ENCODE measurements at regions not wholly inside any gene's neighbourhood (a gene's known extent, or its start where the extent isn't known, plus 50 kb on each side); places are given as distances from the start of the nearest gene placed in this dataset.

DNA sequence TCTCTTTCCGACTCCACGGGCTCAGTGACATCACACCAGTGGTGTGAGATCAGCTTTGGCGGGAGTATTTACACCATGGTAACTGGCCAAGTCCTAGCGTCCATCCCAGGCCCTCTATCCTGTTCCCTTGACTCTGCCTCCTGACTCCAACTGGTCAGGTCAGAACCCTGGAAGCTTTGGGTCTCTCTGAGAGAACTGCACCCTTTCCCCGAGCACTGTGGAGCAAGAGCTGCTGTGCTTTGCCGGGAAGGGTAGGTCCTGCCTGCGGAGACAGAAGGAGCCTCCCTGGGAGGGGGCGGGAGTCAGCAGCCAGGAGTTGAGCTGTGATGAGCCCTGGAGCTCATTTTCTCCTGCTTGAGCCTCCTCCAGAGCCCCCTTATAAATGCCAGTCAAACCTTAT lies 212.1 kb upstream of the TNRC6C start:
- no peak for TF ChIP-seq FOXP2 (optimal IDR thresholded peaks at IDR 0.05; ENCODE audit: borderline replicate concordance, extremely low read depth, extremely low read length, insufficient read depth)
- TF ChIP-seq POLR2AphosphoS5 (IDR thresholded peaks at IDR 0.05; ENCODE audit: low read depth, low read length), result no peak
- TF ChIP-seq, protein P1, sequence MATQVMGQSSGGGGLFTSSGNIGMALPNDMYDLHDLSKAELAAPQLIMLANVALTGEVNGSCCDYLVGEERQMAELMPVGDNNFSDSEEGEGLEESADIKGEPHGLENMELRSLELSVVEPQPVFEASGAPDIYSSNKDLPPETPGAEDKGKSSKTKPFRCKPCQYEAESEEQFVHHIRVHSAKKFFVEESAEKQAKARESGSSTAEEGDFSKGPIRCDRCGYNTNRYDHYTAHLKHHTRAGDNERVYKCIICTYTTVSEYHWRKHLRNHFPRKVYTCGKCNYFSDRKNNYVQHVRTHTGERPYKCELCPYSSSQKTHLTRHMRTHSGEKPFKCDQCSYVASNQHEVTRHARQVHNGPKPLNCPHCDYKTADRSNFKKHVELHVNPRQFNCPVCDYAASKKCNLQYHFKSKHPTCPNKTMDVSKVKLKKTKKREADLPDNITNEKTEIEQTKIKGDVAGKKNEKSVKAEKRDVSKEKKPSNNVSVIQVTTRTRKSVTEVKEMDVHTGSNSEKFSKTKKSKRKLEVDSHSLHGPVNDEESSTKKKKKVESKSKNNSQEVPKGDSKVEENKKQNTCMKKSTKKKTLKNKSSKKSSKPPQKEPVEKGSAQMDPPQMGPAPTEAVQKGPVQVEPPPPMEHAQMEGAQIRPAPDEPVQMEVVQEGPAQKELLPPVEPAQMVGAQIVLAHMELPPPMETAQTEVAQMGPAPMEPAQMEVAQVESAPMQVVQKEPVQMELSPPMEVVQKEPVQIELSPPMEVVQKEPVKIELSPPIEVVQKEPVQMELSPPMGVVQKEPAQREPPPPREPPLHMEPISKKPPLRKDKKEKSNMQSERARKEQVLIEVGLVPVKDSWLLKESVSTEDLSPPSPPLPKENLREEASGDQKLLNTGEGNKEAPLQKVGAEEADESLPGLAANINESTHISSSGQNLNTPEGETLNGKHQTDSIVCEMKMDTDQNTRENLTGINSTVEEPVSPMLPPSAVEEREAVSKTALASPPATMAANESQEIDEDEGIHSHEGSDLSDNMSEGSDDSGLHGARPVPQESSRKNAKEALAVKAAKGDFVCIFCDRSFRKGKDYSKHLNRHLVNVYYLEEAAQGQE (IDR thresholded peaks at IDR 0.05; ENCODE audit: insufficient read depth in 1 of 2, low read depth in 2 of 2, low read length in 2 of 2), result no peak
- no peak for TF ChIP-seq TAF1 (IDR thresholded peaks at IDR 0.05; ENCODE audit: borderline replicate concordance, insufficient read depth, low read length)
- no peak for TF ChIP-seq SIN3A (IDR thresholded peaks at IDR 0.05; ENCODE audit: borderline replicate concordance, insufficient read depth, low read length)

DNA sequence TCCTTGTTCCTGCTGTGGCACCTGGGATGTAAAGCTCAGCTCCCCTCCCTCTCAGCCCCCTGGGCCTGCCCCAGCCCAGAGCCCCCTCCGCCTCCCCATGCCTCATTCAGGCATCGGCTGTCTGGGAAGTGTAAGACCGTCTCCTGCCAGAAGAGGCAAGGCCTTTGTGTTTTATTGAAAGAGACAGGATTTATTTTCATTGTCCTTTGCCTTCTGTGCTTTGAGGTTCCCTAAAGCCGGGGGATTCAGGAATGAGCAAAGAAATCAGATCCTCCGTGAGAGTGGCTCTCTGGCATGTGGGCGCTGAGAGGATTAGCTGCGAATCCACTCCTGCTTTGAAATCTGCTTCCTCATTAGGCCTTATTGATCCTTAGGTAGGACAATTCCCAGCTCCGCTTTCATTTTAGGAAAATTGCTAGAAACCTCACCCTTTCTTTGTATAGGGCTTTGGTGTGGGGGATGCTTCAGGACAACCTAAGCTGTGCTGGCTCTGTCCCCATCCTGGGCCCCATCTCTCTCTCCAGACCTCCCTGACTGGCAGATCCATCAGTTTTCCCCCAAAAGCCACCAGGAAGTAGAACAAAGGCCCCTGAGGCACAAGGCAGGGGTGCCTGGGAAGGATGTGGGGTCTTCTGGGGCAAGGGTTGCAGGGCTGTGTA lies 211.5 kb upstream of the TNRC6C start:
- TF ChIP-seq, protein P1 (IDR thresholded peaks at IDR 0.05; ENCODE audit: insufficient read depth in 1 of 2, low read depth in 2 of 2, low read length in 2 of 2), result no peak
- TF ChIP-seq SIN3A (IDR thresholded peaks at IDR 0.05; ENCODE audit: borderline replicate concordance, insufficient read depth, low read length), result no peak
- no peak for TF ChIP-seq FOXP2 (optimal IDR thresholded peaks at IDR 0.05; ENCODE audit: borderline replicate concordance, extremely low read depth, extremely low read length, insufficient read depth)
- no peak for TF ChIP-seq TAF1 (IDR thresholded peaks at IDR 0.05; ENCODE audit: borderline replicate concordance, insufficient read depth, low read length)
- TF ChIP-seq POLR2AphosphoS5 (IDR thresholded peaks at IDR 0.05; ENCODE audit: low read depth, low read length), result no peak

DNA sequence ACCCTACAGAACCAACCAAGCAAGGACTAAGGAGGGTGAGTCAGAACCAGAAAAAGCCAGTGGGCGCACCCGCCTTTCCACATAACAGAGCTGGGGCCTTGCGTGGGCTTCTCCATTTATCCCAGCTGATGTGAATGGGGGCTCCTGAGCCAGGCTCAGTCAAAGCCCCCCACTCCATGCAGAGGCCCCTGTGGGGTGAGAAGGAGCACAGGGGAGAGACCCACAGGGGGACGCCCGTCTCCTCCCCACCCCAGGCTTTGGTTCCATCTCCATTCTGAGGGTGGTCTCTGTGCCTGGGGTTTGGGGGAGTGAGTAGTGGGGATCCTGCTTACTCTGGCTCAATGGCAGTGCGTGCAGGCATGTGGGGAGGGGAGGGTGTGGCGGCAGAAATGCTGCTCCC lies 210.1 kb upstream of the TNRC6C start:
- TF ChIP-seq SIN3A (IDR thresholded peaks at IDR 0.05; ENCODE audit: borderline replicate concordance, insufficient read depth, low read length), result no peak

DNA sequence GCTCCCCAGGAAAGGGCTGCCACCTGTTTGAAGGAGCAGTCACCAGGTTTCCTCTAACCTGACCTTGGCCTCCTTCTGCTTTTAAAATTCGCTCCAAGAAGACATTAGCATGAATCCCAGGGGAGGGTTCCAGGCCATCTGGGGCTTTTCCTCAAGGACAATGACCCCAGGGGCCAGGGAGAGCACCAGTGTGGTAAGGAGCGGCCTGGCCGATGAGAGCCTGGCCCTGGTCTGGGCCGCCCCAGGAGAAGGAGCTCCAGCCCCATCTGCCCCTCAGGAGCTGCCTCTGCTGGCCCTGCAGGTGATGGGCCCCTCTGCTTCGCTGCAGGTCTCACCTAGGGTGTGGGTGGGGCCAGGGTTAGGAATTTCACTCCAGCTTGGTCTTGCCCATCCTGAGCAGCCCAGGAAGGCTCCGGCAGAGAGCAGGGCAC lies 209.2 kb upstream of the TNRC6C start:
- TF ChIP-seq TAF1 (IDR thresholded peaks at IDR 0.05; ENCODE audit: borderline replicate concordance, insufficient read depth, low read length), result no peak
- no peak for TF ChIP-seq POLR2AphosphoS5 (IDR thresholded peaks at IDR 0.05; ENCODE audit: low read depth, low read length)
- no peak for TF ChIP-seq FOXP2 (optimal IDR thresholded peaks at IDR 0.05; ENCODE audit: borderline replicate concordance, extremely low read depth, extremely low read length, insufficient read depth)
- TF ChIP-seq, protein P1 (IDR thresholded peaks at IDR 0.05; ENCODE audit: insufficient read depth in 1 of 2, low read depth in 2 of 2, low read length in 2 of 2), result no peak
- no peak for TF ChIP-seq SIN3A (IDR thresholded peaks at IDR 0.05; ENCODE audit: borderline replicate concordance, insufficient read depth, low read length)

DNA sequence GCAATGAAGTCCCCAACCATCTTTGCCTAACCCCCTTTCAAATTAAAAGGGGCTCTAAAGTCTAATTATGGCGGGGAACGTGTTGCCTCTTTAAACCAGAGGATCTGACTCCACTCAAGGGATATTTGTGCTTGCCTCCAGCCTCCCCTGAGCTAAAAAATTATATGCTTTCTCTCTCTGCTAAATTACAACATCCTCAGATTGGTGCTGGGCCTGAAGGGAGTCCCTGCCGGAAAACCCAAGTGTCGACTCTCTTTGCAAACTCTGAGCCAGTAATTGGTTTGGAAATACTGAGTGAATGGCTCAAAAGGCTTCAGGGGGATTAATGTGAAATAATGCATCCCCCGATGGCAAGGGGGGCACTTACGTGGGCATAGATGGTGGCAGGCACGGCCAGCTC lies 208.5 kb upstream of the TNRC6C start:
- TF ChIP-seq FOXP2 (optimal IDR thresholded peaks at IDR 0.05; ENCODE audit: borderline replicate concordance, extremely low read depth, extremely low read length, insufficient read depth), result no peak
- no peak for TF ChIP-seq TAF1 (IDR thresholded peaks at IDR 0.05; ENCODE audit: borderline replicate concordance, insufficient read depth, low read length)
- TF ChIP-seq, protein P1 (IDR thresholded peaks at IDR 0.05; ENCODE audit: insufficient read depth in 1 of 2, low read depth in 2 of 2, low read length in 2 of 2), result no peak
- no peak for TF ChIP-seq POLR2AphosphoS5 (IDR thresholded peaks at IDR 0.05; ENCODE audit: low read depth, low read length)
- no peak for TF ChIP-seq SIN3A (IDR thresholded peaks at IDR 0.05; ENCODE audit: borderline replicate concordance, insufficient read depth, low read length)

Data from PFSK-1 (cell line).